Tibial artery (tissue), 4 donors: ENCODE measurements at regions not wholly inside any gene's neighbourhood (a gene's known extent, or its start where the extent isn't known, plus 50 kb on each side); places are given as distances from the start of the nearest gene placed in this dataset.

Experiments used
- DNase-seq, 2 donors: peaks; one replicate each; pipeline ENCODE4 v3.0.0-alpha.2; 2019
- H3K27ac ChIP-seq, 2 donors: fragments of 200-600 bp; sonication (generic) in 1 of 2; 1 replicate in 1 of 2; 2 replicates in 1 of 2; pipeline ENCODE4 v1.5.1; 2018 to 2019; ENCODE audit warnings: mild to moderate bottlenecking in 1 of 2
- H3K27me3 ChIP-seq, 2 donors: fragments of 200-600 bp; sonication (generic) in 1 of 2; one replicate each; pipeline versions ENCODE4 v1.5.1 to v1.6.0; 2016 to 2019
- H3K36me3 ChIP-seq, 3 donors: fragments of 200-600 bp; sonication (generic) in 2 of 3; one replicate each; pipeline ENCODE4 v1.5.1; 2016 to 2019; ENCODE audit warnings: mild to moderate bottlenecking in 2 of 3
- H3K4me1 ChIP-seq, 4 donors: fragments of 200-600 bp; sonication (generic) in 2 of 4; 1 replicate in 3 of 4; 2 replicates in 1 of 4; pipeline ENCODE4 v1.5.1; 2016 to 2019
- H3K4me3 ChIP-seq, 2 donors: fragments of 200-600 bp; sonication (generic) in 1 of 2; 1 replicate in 1 of 2; 2 replicates in 1 of 2; pipeline ENCODE4 v1.5.1; 2018 to 2019; ENCODE audit warnings: mild to moderate bottlenecking in 2 of 2
- H3K9me3 ChIP-seq, 3 donors: fragments of 200-600 bp; sonication (generic) in 1 of 3; one replicate each; pipeline ENCODE4 v1.5.1; 2016 to 2019
- CTCF ChIP-seq, 2 experiments: fragments of 200-600 bp in 1 of 2; fragments of 450-650 bp in 1 of 2; IDR thresholded peaks; one replicate each; pipeline ENCODE4 v1.5.1; 2017 to 2019; ENCODE audit warnings: antibody characterized with exemption in 2 of 2, mild to moderate bottlenecking in 1 of 2, moderate library complexity in 1 of 2
- intact Hi-C: fragments of 100-400 bp; cut with DNase I; formaldehyde crosslinking; loops from one replicate; pipeline ENCODE4 v1.15.0; 2023; ENCODE audit warnings: low total_unique reads

- H3K27me3 ChIP-seq: no peaks in the 10 kb centered on the region
- H3K27ac ChIP-seq: no peak overlapping the region
- H3K4me3 ChIP-seq: no peak overlapping the region
- no peaks in the 10 kb centered on the region for H3K4me1 ChIP-seq
- intact Hi-C loops: no loop called here
- no peak for DNase-seq
- no peaks in the 10 kb centered on the region for H3K36me3 ChIP-seq
- no peaks in the 10 kb centered on the region for H3K9me3 ChIP-seq
- TF ChIP-seq CTCF (IDR thresholded peaks at IDR 0.05): no peak
These were observed 97.1 kb upstream of the TOP1 start for GRCh38 chr20:40931410-40932044.

GRCh38 chr20:40932436-40932835 lies 96.2 kb upstream of the TOP1 start:
- intact Hi-C loops: no loop called here

DNA sequence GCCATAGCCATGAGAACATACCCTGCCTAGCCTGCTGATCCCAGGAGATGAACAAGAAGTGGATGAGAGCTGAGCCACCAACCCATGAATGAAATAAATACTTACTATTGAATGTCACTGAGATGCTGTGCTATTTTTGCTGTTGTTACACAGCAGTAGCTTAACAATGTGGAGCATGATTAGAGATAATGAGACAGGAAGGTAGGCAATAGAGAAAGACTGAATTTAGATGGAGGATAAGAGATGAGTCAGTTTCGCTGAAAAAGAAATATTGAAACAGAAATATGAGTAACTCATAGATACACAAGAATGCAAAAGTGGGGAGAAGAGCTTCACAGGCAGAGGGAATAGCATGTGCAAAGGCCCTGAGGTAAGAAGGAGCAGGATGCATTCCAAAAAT lies 94.9 kb upstream of the TOP1 start:
- no peak for TF ChIP-seq CTCF (IDR thresholded peaks at IDR 0.05)
- Histone ChIP-seq H3K36me3 (no peaks in the 10 kb centered on the region), H3K4me1 (no peaks in the 10 kb centered on the region), H3K27me3 (no peaks in the 10 kb centered on the region), H3K4me3 (no peak overlapping the region), H3K9me3 (no peaks in the 10 kb centered on the region), H3K27ac (no peak overlapping the region)
- DNase-seq: no peak
- intact Hi-C loops: no loop called here

More at GRCh38 chr20:40932436-40932835, 96.2 kb upstream of the TOP1 start:
- no peaks in the 10 kb centered on the region for H3K36me3 ChIP-seq
- no peaks in the 10 kb centered on the region for H3K27me3 ChIP-seq
- H3K9me3 ChIP-seq: no peaks in the 10 kb centered on the region
- no peak overlapping the region for H3K27ac ChIP-seq
- H3K4me3 ChIP-seq: no peak overlapping the region
- no peak for DNase-seq
- TF ChIP-seq CTCF (IDR thresholded peaks at IDR 0.05): no peak
- H3K4me1 ChIP-seq: no peaks in the 10 kb centered on the region

DNA sequence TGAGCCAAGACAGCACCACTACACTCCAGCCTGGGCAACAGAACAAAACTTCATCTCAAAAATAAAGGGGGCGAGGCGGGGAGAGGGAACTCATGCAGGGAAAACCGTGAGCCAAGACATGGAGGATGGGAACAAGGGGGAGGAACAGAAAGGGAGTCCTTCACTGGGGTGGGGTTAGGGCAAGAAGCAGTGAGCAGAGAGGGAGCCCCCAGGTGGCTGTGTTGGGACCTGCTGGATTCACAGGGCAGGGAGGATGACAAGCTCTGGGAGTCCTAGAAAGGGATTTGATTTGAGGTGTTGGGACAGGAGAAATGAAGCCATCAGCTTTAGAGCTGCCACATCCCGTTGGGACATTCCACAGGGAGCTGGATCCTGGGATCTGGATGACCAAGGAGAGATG lies 90.6 kb upstream of the TOP1 start:
- DNase-seq: no peak
- Histone ChIP-seq H3K4me3 (no peak overlapping the region), H3K9me3 (no peaks in the 10 kb centered on the region), H3K27me3 (no peaks in the 10 kb centered on the region), H3K36me3 (no peaks in the 10 kb centered on the region), H3K4me1 (no peaks in the 10 kb centered on the region), H3K27ac (no peak overlapping the region)
- TF ChIP-seq CTCF (IDR thresholded peaks at IDR 0.05): no peak
- intact Hi-C loops: no loop called here

DNA sequence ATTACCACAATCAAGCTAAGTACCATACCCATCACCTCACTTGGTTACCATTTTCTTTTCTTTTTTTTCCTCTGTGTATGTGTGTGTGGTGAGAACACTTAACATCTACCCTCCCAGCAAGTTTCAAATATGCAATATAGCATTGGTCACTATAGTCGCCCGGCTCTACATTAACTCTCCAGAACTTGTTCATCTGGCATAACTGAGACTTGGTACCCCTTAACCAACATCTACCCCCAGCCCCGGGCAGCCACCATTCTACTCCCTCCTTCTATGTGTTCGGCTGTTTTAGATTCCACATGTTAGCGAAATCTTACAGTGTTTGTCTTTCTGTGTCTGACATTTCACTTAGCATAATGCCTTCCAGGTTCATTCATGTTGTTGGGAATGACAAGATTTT lies 89.0 kb upstream of the TOP1 start:
- no peak for DNase-seq
- no peak for TF ChIP-seq CTCF (IDR thresholded peaks at IDR 0.05)
- intact Hi-C loops: no loop called here
- no peak overlapping the region for H3K27ac ChIP-seq
- H3K36me3 ChIP-seq: no peaks in the 10 kb centered on the region
- H3K27me3 ChIP-seq: no peaks in the 10 kb centered on the region
- no peaks in the 10 kb centered on the region for H3K9me3 ChIP-seq
- H3K4me1 ChIP-seq: no peaks in the 10 kb centered on the region
- H3K4me3 ChIP-seq: no peak overlapping the region

- H3K4me1 ChIP-seq: no peaks in the 10 kb centered on the region
- no peaks in the 10 kb centered on the region for H3K27me3 ChIP-seq
- DNase-seq: no peak
- no peaks in the 10 kb centered on the region for H3K9me3 ChIP-seq
- H3K36me3 ChIP-seq: no peaks in the 10 kb centered on the region
- no peak for TF ChIP-seq CTCF (IDR thresholded peaks at IDR 0.05)
- no peak overlapping the region for H3K27ac ChIP-seq
- intact Hi-C loops: no loop called here
- no peak overlapping the region for H3K4me3 ChIP-seq
These were observed 87.5 kb upstream of the TOP1 start for GRCh38 chr20:40941133-40941610.
